Hepatocyte (in vitro differentiated cells): ENCODE measurements at regions not wholly inside any gene's neighbourhood (a gene's known extent, or its start where the extent isn't known, plus 50 kb on each side); places are given as distances from the start of the nearest gene placed in this dataset.
A peak's percentile ranks its signal among the peaks of the same experiment; 100 is the strongest.

Source experiments
- DNase-seq: peaks from one replicate; pipeline ENCODE4 v3.0.0-alpha.2; 2016; ENCODE audit warnings: low spot score
- H2AFZ ChIP-seq: fragments of 200-600 bp; sonication (generic); 2 replicates; pipeline ENCODE4 v1.6.0; 2016; ENCODE audit warnings: antibody characterized with exemption, mild to moderate bottlenecking
- H3K27ac ChIP-seq: fragments of 200-600 bp; sonication (generic); 2 replicates; pipeline ENCODE4 v1.5.1; 2016; ENCODE audit warnings: mild to moderate bottlenecking
- H3K27me3 ChIP-seq: fragments of 200-600 bp; sonication (generic); 2 replicates; pipeline ENCODE4 v1.6.1; 2016
- H3K36me3 ChIP-seq: fragments of 200-600 bp; sonication (generic); replicated peaks from 2 replicates; pipeline ENCODE4 v1.5.1; 2016; ENCODE audit warnings: low read depth; ENCODE audit not compliant: insufficient read depth
- H3K4me1 ChIP-seq: fragments of 200-600 bp; sonication (generic); 2 replicates; pipeline ENCODE4 v1.5.1; 2016; ENCODE audit warnings: mild to moderate bottlenecking, moderate library complexity; ENCODE audit not compliant: insufficient read depth
- H3K4me2 ChIP-seq: fragments of 200-600 bp; sonication (generic); 2 replicates; pipeline ENCODE4 v1.6.0; 2016
- H3K4me3 ChIP-seq: fragments of 200-600 bp; sonication (generic); 2 replicates; pipeline ENCODE4 v1.5.1; 2016; ENCODE audit warnings: mild to moderate bottlenecking
- H3K79me2 ChIP-seq: fragments of 200-600 bp; sonication (generic); 2 replicates; pipeline ENCODE4 v1.6.0; 2017; ENCODE audit warnings: mild to moderate bottlenecking
- H3K9me2 ChIP-seq: fragments of 200-600 bp; sonication (generic); replicated peaks from 2 replicates; pipeline ENCODE4 v1.6.0; 2017; ENCODE audit warnings: mild to moderate bottlenecking; ENCODE audit not compliant: insufficient read depth
- H3K9me3 ChIP-seq: fragments of 200-600 bp; sonication (generic); 2 replicates; pipeline ENCODE4 v1.5.1; 2016; ENCODE audit warnings: low read depth, mild to moderate bottlenecking
- H4K20me1 ChIP-seq: fragments of 200-600 bp; sonication (generic); 2 replicates; pipeline ENCODE4 v1.6.0; 2016; ENCODE audit warnings: mild to moderate bottlenecking; ENCODE audit not compliant: insufficient read depth, poor library complexity, severe bottlenecking
- CTCF ChIP-seq: fragments of 200-600 bp; sonication (generic); IDR thresholded peaks from 2 replicates; pipeline ENCODE4 v1.5.1; 2016; ENCODE audit warnings: antibody characterized with exemption, mild to moderate bottlenecking; ENCODE audit not compliant: poor library complexity
- EZH2 ChIP-seq: fragments of 200-600 bp; sonication (generic); IDR thresholded peaks from 2 replicates; pipeline ENCODE4 v1.6.1; 2016; ENCODE audit warnings: antibody characterized with exemption, mild to moderate bottlenecking, borderline replicate concordance
- EZH2phosphoT487 ChIP-seq: fragments of 200-600 bp; sonication (generic); IDR thresholded peaks from one replicate; pipeline ENCODE4 v1.6.1; 2018; ENCODE audit warnings: antibody characterized with exemption, mild to moderate bottlenecking, low read depth, moderate library complexity; ENCODE audit not compliant: unreplicated experiment, severe bottlenecking
- WGBS: methylation state at CpG from one replicate; pipeline ENCODE4 v1.1.6; 2016; ENCODE audit warnings: low lambda C conversion rate; ENCODE audit errors: missing lambda C conversion rate; 5-methylcytosine and 5-hydroxymethylcytosine counted together

- H3K9me2 ChIP-seq = no peaks in the 10 kb centered on the region
- no peak overlapping the region for H3K4me3 ChIP-seq
- peak; percentile 73 for DNase-seq
- H3K9me3 ChIP-seq = no peaks in the 10 kb centered on the region
- no peak overlapping the region for H2AFZ ChIP-seq
- no peak overlapping the region for H3K27ac ChIP-seq
- H3K79me2 ChIP-seq = no peaks in the 10 kb centered on the region
- 42% methylated on average over 11 of the region's 11 CpGs for WGBS
- H3K27me3 ChIP-seq = no peaks in the 10 kb centered on the region
- TF ChIP-seq CTCF (no peak), EZH2phosphoT487 (peak; percentile 98), EZH2 (no peak)
- H3K4me1 ChIP-seq = no peaks in the 10 kb centered on the region
- H3K4me2 ChIP-seq = peak overlapping the region; percentile 25
- no peaks in the 10 kb centered on the region for H4K20me1 ChIP-seq
- H3K36me3 ChIP-seq = no peaks in the 10 kb centered on the region
These were observed 110.6 kb downstream of the MYCN start for GRCh38 chr2:16050908-16051489.

- Histone ChIP-seq H4K20me1 (no peaks in the 10 kb centered on the region), H3K4me3 (no peak overlapping the region), H3K79me2 (no peaks in the 10 kb centered on the region), H3K4me1 (no peaks in the 10 kb centered on the region), H3K9me3 (no peaks in the 10 kb centered on the region), H3K27me3 (no peaks in the 10 kb centered on the region), H3K9me2 (no peaks in the 10 kb centered on the region), H3K27ac (no peak overlapping the region), H2AFZ (no peak overlapping the region), H3K4me2 (no peak overlapping the region), H3K36me3 (no peaks in the 10 kb centered on the region)
- TF ChIP-seq CTCF = no peak
- TF ChIP-seq EZH2phosphoT487 = no peak
- no peak for TF ChIP-seq EZH2
- 74% methylated on average over 12 of the region's 12 CpGs for WGBS
- no peak for DNase-seq
These were observed 110.0 kb downstream of the MYCN start for GRCh38 chr2:16050261-16050907.

GRCh38 chr2:16049406-16049805 is 109.1 kb downstream of the MYCN start:
- Histone ChIP-seq H3K4me3 (no peak overlapping the region), H3K4me2 (no peak overlapping the region), H3K79me2 (no peaks in the 10 kb centered on the region), H3K27me3 (no peaks in the 10 kb centered on the region), H3K27ac (no peak overlapping the region), H3K36me3 (no peaks in the 10 kb centered on the region), H4K20me1 (no peaks in the 10 kb centered on the region), H3K9me2 (no peaks in the 10 kb centered on the region), H3K9me3 (no peaks in the 10 kb centered on the region), H2AFZ (no peak overlapping the region), H3K4me1 (no peaks in the 10 kb centered on the region)
- no peak for DNase-seq
- TF ChIP-seq CTCF (no peak), EZH2 (no peak), EZH2phosphoT487 (no peak)
- 63% methylated on average over 7 of the region's 7 CpGs for WGBS

GRCh38 chr2:16048466-16048865 is 108.1 kb downstream of the MYCN start:
- Histone ChIP-seq H3K4me1 (no peaks in the 10 kb centered on the region), H4K20me1 (no peaks in the 10 kb centered on the region), H3K9me2 (no peaks in the 10 kb centered on the region), H3K4me2 (no peak overlapping the region), H3K4me3 (no peak overlapping the region), H3K79me2 (no peaks in the 10 kb centered on the region), H3K27ac (no peak overlapping the region), H2AFZ (no peak overlapping the region), H3K27me3 (no peaks in the 10 kb centered on the region), H3K9me3 (no peaks in the 10 kb centered on the region), H3K36me3 (no peaks in the 10 kb centered on the region)
- DNase-seq = no peak
- no peak for TF ChIP-seq CTCF
- WGBS = 89% methylated on average over 4 of the region's 4 CpGs
